HG02981 (cell line): ENCODE measurements at regions not wholly inside any gene's neighbourhood (a gene's known extent, or its start where the extent isn't known, plus 50 kb on each side); places are given as distances from the start of the nearest gene placed in this dataset.
"Not testable (repeated sequence)": the region's sequence is repeated elsewhere in the genome, so short reads cannot be mapped to it uniquely, and the experiment has no call there.

Source experiments
- ATAC-seq: cut with Tn5 transposase; IDR thresholded peaks from one replicate; pipeline ENCODE4 v1.9.1; 2021; ENCODE audit warnings: mild to moderate bottlenecking, moderate library complexity; ENCODE audit not compliant: unreplicated experiment

GRCh38 chr15:20369500-20369899 lies 172.1 kb downstream of the GOLGA6L6 start:
- ATAC-seq: no peak

- no peak for ATAC-seq
Measured at GRCh38 chr15:20368974-20369373, 172.6 kb downstream of the GOLGA6L6 start.

- ATAC-seq: no peak
Measured at GRCh38 chr15:20367093-20367492, 174.5 kb downstream of the GOLGA6L6 start.

DNA sequence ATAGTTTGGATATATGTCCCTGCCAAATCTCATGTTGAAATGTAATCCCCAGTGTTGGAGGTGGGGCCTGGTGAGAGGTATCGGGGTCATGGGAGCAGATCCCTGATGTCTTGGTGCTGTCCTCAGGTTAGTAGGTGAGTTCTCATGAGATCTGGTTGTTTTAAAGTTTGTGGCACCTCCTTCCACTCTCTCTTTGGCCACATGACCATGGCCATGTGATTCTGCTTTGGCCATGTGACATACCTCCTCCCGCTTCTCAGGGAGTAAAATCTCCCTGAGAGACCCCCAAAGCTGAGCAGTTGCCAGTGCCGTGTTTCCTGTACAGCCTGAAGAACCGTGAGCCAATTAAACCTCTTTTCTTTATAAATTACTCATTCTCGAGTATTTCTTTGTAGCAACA lies 178.0 kb downstream of the GOLGA6L6 start:
- not testable (repeated sequence) for ATAC-seq

DNA sequence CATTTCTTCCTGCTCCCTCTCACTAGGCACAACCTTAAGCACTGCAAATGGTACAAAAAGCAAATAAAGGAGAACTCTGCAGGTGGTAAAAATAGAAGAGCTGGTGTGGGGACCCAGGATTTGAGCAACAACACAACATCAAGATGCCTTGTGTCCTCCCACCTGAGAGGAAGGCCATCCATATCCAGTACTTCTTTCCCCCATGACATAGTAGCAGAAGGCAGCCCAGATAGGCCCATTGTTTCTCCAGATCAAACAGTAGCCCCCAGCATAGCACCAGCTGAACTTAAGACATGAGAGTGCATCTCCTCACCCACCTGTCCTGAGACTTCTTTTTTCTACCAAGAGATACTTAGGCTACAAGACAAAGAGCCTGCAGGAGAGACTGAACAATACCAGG lies 180.5 kb downstream of the GOLGA6L6 start:
- ATAC-seq: no peak

DNA sequence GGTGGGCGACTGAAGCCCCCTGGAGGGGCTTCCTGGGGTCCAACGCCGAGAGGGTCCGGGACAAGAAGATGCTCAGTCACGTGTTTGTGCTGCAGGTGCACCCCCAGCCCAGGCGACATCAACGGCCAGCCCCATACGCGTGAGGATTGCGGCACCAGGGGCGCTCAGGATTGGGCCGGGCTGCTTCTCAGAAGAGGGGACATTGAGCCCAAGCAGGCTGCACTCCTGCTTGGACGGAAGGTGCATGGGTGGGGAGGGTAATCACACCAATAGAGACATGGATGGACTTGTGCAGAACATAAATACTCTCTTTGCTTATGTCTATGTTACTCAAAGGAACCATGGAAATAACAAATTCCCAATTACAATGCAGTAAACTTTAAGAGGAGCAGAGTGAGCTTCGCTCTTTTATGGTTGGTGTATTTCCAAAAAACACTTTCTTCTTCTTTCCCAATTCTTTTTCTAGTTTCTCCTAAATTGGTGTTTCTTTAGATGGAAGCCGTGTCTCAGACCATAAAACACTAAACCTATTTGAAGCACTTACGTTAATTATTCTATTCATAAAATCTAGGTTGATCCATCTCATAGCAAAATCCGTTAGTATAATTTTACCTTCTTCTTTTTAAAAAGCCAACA lies 182.7 kb downstream of the GOLGA6L6 start:
- no peak for ATAC-seq

- no peak for ATAC-seq
Measured at GRCh38 chr15:20358066-20358778, 183.4 kb downstream of the GOLGA6L6 start.

GRCh38 chr15:20357481-20358065 lies 184.0 kb downstream of the GOLGA6L6 start:
- no peak for ATAC-seq

DNA sequence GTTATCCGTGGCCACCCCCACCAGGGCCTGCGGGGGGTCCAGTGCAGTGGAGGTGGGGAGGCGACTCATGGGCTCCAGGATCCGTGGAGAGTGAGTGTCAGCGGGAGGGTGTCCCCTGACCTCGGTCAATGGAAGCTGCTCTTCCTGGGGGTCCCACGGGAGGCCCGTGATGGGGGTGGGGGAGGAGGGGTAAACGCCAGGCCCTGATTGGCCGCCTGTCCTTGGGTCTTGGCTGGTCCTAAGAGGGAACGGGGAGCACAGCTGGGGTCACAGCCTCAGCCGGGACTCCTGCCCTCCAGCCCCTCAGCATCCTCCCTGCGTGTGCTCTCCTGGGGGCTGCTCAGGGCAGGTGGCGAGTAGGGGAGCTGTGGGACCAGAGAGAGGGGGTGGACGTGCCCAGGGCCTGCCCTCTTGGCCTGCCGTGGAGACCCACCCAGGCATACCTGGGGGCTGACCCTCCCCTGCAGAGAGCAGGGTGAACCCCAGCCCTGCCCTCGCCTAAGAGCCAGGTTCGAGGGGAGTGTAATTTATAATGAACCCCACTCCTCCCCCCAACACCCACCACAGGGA lies 184.6 kb downstream of the GOLGA6L6 start:
- ATAC-seq: no peak

DNA sequence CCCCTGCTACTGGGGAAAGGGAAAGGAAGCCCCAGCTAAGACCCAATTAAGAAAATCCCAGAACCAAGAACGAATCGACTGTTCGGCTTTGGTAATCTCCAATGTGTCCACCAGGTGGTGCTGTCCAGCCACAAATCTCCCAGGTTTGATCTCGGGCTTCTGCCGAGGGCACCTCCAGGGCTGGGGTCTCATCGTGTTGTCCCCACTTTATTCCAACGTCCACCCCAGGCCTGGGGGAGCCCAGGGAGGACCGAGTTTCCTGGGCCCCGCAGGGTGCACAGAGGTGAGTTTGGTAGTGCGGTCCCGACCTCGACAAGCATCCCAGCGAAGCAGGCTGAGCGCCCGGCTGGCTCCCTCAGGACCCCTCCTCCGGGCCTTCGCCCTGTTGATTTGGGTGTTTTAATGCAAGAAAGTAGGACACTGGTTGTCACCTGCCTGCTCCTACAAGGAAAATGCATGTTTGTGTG lies 185.1 kb downstream of the GOLGA6L6 start:
- peak; percentile 53 for ATAC-seq

DNA sequence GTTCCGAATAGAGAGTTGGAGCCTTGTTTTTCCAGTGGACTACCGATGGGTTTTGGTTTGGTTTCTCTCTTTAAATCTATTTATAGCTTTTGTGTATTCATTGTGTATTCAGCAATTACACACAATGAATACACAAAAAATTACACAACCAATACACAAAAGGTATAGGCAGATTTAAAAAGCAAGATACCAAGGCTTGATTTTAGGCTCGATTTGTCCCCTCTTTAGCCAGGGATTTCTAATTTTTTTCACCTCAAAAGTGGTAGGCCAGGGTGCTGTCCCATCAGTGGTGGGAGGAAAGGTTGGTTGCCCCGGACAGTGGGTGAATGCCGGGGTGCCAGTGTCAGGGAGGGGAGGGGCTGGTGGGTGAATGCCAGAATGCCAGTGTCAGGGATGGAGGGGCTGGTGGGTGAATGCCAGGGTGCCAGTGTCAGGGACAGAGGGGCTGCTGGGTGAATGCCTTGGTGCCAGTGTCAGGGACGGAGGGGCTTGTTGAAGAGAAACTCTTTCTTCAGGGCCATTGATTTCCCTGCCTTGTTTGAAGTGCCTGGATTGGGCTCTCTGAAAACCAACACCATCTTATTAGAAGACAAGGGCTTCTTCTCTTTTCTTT lies 186.2 kb downstream of the GOLGA6L6 start:
- no peak for ATAC-seq

GRCh38 chr15:20354884-20355223 lies 186.7 kb downstream of the GOLGA6L6 start:
- ATAC-seq: not testable (repeated sequence)

GRCh38 chr15:20353966-20354883 lies 187.4 kb downstream of the GOLGA6L6 start:
- ATAC-seq: no peak

- no peak for ATAC-seq
Measured at GRCh38 chr15:20352241-20353200, 189.1 kb downstream of the GOLGA6L6 start.

DNA sequence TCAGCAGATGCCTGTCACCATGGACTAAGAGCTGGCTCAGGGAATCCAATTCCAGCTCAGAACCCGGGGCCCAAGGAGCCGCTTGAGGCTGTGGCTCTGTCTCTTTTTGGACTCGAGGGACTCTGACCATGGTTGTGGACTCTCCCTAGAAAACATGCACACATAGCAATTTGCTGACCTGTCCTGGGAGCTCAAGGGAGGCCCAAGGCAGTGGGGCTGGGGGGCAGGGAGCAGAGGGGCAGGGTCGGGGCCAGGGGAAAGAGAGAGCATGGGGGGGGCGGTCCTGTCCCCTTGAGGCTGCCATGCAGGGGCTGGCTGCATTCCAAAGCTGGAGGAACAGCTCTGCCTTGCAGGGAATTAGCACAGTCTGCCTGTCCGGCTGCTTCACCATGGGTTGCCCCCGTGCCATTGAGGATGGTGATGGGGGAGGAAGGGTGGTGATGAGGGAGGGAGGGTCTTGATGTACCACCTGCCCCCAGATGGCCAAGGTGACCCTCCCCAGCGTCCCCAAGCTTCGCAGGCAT lies 190.1 kb downstream of the GOLGA6L6 start:
- ATAC-seq: no peak

DNA sequence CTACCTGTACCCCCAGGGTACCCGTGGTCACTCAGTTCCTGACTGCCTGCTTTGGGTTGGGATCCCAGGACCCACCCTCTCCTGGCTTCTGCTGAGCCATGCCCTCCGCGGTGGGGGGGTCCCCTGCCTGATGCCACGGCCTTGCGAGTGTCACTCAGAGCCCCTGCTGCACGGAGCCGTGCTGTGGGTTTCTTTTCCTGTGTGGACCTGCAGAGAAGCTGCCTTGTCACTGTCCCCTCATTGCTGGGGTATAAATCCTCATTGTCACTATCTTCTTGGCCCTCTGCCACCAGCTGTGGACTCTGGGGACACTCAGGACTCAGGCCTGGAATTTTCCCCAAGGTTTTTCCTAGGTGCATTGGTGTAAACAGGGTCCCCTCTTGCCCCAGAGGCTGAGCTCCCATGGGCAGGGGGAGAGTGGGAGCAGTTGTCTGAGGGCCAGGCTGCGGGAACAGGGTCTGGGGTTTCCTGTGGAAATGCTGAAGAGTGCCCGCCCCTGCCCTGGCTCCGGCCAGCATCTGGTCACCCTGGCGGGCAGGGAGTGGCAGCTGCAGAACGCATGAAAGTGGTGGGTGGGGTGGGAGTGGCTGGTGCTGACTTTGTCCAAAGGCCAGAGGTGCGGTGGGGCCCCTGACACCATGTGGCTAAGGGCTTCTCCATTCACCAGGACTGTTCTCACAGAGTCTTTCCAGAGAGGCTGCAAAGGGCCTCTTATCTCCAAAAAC lies 191.7 kb downstream of the GOLGA6L6 start:
- no peak for ATAC-seq

- no peak for ATAC-seq
Measured at GRCh38 chr15:20348900-20349773, 192.5 kb downstream of the GOLGA6L6 start.
